Femur (tissue), 1 donor: ENCODE measurements at regions not wholly inside any gene's neighbourhood (a gene's known extent, or its start where the extent isn't known, plus 50 kb on each side); places are given as distances from the start of the nearest gene placed in this dataset.

Experiments
- DNase-seq: peaks from one replicate; pipeline ENCODE4 v3.0.0-alpha.2; 2017

DNA sequence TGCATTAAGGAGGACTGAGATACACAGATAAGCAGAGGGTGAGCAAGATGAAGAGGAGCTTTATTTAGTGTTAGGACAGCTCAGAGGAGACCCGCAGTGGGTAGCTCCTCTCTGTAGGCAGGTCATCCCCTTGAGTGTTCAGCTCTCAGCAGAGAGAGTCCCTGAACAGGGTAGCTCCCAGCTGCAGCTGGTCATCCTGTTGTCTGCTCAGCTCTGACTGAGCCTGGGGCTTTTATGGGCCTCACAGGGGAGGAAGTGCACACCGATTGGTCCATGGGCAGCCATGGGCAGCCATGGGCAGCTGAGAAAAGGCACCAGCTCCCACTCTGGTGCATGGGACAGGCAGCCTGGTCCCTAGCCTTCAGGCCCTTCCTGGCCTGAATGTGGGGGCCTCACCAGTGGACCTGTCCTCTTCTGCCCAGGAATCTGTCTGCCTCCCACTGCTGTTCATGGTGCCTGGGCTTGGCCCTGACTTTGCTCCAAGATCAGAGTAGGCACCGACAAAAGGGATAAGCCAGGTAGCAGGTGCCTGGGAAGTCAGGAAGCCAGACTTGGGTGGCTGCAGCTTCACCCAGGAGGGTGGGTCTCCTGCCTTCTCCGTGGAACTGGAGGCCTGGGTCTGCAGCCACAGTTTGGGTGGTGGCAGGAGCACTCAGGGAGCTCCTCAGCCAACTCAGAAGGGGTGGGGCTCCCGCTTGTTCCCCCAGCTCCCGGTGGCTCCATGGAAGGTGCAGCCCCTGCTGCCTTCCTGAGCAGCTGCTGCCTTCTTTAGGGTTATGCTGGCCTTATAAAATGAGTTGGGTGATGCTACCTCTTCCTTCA, 54.7 kb downstream of the MYEOV start:
- DNase-seq, result peak; percentile 10

DNA sequence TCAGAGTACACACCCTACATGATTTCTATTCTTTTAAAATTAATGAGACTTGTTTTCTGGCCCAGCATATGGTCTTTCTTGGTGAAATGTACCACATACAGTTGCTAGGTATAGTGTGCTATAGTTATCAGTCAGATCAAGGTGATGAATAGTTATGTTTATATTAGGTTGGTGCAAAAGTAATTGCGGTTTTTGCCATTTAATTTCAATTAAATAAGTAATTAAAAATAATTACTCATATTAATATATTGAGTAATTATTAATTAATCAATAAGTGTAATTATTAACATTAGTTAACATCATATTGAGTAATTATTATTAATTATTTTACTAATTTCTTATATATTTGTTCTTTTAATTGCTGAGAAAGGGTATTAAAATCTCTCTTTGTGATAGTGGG, 56.1 kb downstream of the MYEOV start:
- no peak for DNase-seq

DNA sequence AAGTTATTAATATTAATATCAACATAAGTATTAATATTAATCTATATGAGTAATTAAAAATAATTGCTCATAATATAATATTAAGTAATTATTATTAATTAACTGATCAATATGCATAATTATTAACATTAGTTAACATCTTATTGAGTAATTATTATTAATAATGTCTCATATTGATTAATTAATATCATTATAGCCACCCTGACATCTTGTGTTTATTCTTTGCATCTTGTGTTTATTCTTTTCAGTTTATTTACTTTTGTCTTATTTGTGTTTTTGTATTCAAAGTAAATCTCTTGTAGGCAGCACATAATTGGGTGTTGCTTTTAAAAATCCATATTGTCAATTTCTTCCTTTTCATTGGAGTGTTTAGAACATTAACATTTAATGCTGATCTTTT, 56.6 kb downstream of the MYEOV start:
- DNase-seq, result no peak

DNA sequence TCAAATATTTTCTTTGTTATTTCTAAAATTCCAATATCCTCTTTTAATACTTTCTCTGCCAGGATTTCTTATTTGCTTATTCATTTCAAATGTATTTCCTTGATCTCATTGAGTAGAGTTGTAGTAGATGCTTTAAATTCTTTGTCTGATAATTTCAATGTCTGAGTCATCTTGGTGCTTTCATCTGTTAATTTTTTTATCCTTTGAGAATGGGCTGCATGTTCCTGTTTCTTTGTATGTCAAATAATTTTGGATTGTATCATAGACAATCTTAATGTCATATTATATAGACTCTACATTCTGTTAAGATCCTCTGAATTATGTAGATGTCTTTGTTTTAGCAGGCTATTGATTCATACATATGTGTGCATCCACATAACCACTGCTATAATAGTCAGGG, 57.5 kb downstream of the MYEOV start:
- DNase-seq, result no peak

DNA sequence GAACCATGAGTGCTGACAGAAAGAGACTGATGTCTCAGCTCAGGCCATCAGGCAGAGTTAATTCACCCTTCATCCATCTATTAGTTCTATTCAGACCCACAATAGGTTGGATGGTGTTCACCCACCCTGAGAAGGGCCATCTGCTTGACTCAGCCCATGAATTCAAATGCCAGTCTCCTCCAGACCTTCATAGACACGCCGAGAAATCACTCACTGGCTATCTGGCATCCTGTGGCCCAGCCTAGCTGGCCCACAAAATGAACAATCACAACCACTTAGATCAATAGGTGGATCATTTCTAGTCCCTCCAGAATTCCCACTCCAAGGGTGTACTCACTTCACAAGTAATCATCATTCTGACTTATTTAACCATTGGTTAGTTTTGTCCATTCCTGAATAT, 58.2 kb downstream of the MYEOV start:
- DNase-seq, result no peak

GRCh38 chr11:69352715-69353319, 58.9 kb downstream of the MYEOV start:
- no peak for DNase-seq

DNA sequence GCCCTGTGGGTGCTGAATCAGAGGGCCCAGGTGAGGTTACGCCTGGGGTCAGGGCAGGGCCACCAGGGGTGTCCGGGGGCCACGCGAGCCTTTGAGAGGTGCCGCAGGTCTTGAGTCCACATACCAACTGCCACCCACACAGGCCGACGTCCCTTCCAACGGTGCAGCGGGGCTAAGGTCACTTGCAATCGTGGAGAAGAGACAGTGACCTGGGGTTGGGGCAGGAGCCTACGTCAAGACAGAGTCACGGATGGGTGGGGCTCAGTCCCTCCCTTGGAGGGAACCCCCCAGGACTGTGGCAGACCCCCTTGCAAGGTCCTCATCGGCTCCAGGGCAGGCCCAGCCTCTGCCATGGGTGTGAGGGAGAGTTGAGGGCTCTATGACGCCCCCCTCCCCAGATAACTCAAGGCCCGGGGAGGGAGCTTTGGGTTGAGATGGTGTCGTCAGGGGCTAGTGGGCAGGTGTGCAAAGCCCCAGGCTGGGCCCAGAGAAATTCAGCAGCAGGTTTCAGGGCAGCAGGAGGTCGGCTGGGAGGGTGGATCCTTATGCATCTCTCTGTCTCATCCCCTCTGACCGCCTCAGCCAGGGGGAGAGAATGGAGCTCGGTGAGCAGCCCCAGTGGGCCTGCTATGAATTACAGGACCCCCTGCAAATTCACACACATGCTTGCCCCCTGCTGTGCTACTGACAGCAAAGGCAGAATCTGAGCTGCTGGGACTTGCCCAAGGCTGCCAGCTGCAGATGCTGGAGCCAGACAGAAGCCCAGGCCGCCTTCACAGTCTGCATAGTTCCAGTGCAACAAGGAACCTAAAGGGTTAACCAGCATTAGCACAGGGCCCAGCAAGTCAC, 60.0 kb downstream of the MYEOV start:
- DNase-seq, result no peak

DNA sequence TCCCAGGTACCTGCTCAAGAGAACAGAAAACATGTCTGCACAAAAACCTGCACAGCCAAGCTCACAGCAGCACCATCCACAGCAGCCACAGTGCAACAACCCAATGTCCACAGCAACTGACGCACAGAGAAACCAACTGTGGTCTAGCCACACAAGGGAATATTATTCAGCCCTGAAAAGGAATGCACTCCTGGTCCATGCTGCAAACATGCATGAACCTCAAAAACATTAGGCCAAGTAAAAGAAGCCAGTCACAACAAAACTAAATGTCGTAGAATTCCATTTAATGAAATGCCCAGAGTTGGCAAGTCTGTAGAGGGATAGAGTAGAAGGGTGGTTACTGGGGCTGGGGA, 60.6 kb downstream of the MYEOV start:
- DNase-seq, result no peak

DNA sequence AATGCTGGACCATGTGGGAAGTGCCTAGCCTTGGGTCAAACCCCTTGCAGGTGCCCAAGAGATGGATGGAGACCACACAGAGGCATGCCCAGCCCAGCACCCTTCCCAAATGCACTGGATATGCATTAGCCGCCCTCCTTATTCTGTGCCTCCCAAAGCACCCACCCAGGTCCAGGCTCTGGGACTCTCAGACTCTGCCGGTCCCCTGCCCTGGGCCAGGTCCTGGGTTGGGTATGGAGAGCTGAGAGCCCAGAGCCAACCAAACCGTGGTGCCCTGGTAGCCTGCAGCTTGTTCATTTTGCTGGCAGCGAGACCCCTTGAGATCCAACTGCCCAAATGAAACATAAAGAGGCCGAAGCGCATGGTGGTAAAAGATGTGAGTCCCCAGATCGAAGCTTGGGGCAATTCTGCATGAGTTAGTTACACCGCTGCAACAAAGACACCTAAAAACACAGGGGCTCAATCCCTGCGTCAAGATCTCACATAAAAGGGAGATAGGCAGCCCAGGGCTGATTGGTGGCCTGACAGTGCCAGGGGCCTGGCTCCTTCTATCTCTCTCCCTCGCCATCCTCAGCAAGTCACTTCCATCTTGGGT, 61.5 kb downstream of the MYEOV start:
- peak; percentile 4 for DNase-seq

DNA sequence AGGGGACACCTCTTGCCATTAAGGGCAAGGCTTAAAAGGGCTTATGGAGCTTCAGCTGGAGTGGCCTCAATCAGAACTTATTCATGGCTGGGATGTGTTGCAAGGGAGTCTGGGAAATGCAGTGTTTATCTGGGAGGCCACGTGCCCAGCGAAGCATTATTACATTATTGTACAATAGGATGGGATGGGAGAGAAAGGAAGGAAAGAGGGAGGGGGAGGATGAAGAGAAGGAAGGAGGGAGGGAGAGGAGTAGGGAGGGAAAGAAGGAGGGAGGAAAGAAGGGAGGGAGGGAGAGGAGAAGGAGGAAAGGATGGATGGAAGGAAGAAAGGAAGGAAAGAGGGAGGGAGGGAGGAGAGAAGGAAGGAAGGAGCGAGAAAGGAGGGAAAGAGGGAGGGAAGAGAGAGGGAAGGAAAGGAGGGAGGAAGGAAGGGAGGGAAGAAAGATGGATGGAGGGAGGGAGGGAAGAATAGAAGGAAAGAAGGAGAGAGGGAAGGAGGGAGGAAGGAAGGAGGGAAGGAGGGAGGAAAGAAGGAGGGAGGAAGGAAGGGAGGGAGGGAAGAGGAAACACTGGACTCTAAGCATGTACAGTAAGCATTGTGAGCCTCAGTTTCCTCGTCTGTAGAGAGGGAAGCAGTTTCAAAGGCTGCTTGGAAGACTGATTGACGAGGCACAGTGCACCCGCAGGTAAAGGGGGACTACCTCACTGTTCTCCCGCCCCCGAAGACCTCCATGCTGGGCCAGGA, 62.2 kb downstream of the MYEOV start:
- no peak for DNase-seq

DNA sequence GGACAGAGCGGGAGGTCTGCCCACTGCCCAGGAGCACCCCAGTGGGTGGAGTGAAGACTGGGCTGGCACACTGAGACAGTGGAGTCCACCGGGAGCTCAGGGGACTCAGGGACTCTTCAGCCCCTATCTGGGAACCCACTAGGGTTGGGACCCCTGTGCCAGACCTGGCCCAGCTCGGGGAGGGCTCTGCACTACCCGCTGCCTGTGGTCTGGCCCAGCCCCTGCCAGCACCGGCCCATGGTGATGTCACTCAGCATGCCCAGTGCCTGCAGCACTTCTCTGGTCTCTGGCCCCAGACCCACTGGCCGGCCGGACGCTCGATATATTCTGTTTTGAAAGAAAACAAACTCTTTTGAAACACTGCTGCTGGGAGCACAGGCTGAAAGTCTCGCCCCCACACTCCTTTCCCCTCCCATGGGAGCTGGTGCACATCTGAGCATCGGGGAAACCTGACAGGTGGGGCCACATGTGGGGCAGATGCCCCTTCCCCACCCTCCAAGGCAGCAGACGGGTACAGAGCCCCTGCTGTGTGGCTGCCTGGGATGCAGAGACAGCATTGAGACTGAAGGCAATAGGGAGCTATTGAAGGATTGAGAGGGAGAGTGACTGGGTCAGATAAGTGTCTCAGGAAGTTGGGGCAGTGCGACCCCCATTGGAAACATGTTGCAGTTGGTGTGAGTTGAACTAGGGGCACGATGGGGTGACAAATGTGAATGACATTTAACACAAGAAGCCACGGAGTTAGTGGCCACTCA, 62.9 kb downstream of the MYEOV start:
- DNase-seq, result peak; percentile 10

- peak; percentile 11 for DNase-seq
Observed at GRCh38 chr11:69357458-69358397, 63.8 kb downstream of the MYEOV start.

DNA sequence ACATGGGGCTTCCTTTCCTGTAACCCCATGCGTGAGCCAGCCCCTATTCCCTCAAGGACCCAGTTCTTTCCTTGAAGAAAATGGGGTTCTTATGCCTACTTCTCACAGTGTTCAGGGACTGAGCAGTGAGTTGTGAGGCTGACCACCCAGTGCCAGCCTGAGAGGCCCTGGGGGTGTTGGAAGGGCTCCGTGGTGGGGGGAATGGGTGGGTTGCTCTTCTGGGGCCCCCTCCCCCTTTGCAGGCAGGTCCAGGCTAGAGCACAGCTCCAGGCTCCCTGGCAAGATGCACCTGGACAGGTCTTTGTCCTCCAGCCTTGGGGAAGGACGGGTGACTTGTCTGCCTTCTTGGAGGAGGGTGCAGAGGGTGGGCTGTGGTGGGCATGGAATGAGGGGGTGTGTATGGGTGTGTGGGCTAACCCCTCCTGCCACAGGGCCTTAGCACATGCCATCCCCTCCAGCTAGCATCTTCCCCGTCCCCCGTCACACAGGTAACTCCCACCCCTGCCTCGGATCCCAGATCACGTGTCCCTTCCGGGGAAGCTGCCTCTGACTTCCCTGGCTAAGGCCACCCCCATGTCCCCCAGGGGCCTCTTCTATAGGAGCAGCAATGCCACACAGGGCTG, 64.6 kb downstream of the MYEOV start:
- peak; percentile 9 for DNase-seq

DNA sequence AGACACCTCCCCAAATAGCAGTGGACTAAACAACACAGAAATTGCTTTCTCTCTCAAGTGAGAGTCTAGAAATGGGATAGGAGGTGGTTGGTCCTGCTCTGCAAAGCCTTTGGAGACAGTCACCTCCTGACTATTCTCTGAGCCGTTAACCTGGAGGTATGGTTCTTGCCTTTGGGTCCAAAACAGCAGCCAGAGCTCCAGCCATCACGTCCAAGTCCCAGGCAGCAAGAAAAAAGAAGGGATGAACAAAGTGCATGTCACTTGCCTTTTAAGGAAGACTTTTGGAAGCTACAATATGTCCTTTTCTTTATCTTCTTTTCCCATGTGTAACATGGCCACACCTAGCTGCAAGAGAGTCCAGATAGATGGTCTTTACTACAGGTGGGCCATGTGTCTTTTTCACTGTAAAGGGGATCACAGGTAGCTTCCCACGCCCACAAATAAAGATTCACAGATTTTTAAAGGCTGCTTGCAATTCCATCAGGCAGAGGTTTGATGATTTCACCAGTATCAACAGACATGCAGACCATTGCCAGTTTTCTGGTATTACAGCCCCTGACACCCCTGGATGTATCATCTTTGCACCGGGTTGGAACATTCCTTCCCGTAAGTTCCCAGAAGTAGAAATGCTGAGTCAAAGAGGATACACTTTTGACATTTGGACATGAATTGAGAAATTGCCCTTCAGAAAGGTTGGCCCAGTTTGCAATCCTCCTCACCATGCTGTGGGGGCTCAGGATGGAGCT, 66.0 kb downstream of the MYEOV start:
- peak; percentile 3 for DNase-seq

DNA sequence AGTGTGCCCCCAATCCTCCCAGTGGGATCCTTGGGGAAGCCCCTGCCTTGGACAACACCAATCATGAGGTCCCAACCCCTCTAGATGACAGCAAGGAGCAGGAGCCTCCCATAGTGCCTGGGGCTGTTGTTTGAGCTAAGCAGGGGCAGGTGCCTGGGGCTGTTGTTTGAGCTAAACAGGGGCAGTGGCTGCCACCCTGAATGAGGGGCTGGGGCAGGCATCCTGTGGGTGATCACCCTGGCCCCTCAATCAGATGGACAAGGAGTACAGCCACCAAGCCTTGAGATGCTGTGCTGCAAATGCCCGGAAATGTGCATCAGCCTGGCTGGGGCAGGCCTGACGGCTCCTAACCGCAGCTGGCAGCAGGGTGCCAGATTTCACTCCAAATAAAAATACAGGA, 66.7 kb downstream of the MYEOV start:
- peak; percentile 3 for DNase-seq

DNA sequence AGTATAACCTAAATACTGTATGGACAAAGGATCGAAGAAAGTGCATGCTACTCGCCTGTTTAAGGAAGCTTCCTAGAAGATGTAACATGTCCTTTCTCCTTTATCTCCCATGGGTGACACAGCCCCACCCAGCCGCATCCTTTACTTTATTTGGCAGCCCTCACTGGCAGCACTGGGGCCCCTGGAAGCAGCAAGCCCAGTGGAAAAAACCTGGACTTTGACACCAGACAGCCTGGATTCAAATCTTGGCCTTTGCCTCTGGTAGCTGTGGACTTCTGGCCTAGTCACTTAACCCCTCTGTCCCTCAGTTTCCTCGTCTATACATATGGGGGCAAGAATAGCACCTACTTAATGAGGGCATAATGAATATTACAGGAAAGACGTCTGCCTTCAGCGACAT, 67.1 kb downstream of the MYEOV start:
- DNase-seq, result peak; percentile 6

GRCh38 chr11:69361466-69361865, 67.5 kb downstream of the MYEOV start:
- peak; percentile 5 for DNase-seq

DNA sequence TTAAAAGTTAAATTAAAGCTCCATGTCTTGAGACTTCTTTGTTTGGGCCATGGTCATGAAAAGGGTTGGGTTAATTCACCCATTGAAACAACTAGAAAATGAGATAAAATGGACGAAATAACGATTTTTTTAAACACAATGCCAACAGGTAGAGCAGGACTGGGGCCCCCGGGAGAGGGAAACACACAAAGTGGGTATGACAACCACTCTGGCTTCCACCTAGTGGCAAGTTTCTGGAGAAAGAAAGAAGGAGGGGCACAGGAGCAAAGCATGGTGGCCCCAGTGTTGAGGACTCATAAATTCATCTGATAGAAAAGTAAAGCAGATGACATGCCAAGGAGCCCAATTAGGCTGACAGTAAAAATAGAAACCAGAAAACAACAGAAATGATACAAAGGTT, 68.4 kb downstream of the MYEOV start:
- peak; percentile 4 for DNase-seq

GRCh38 chr11:69364921-69365320, 71.0 kb downstream of the MYEOV start:
- DNase-seq, result no peak
